HepG2 (cell line): ENCODE measurements at regions not wholly inside any gene's neighbourhood (a gene's known extent, or its start where the extent isn't known, plus 50 kb on each side); places are given as distances from the start of the nearest gene placed in this dataset.

ENCODE experiments used
- ARID2 ChIP-seq: sonication (generic); formaldehyde crosslinking; IDR thresholded peaks from 2 replicates; pipeline ENCODE4 v1.8.1; 2022; ENCODE audit warnings: mild to moderate bottlenecking, missing genetic modification reagents, borderline replicate concordance
- EP300 ChIP-seq, 3 experiments: sonication (generic) in 1 of 3; formaldehyde crosslinking in 1 of 3; IDR thresholded peaks; 2 replicates each; pipeline versions ENCODE4 v1.5.1 to v1.6.1; 2011 to 2020; ENCODE audit warnings: low read depth in 2 of 3, low read length in 2 of 3, borderline replicate concordance in 1 of 3, improper control_type of control experiment in 1 of 3, mild to moderate bottlenecking in 1 of 3, missing genetic modification reagents in 1 of 3, moderate library complexity in 1 of 3
- NCOA1 ChIP-seq: sonication (generic); formaldehyde crosslinking; IDR thresholded peaks from 2 replicates; pipeline ENCODE4 v1.9.0; 2021; ENCODE audit warnings: missing genetic modification reagents
- POLR2A ChIP-seq, 2 experiments: IDR thresholded peaks; 2 replicates each; pipeline ENCODE4 v1.6.1; 2011; ENCODE audit warnings: low read depth in 2 of 2, low read length in 2 of 2, mild to moderate bottlenecking in 1 of 2, moderate library complexity in 1 of 2; ENCODE audit not compliant: insufficient read depth in 1 of 2
- REST ChIP-seq, 2 experiments: IDR thresholded peaks; 2 replicates each; pipeline ENCODE4 v1.6.1; 2011 to 2012; ENCODE audit warnings: low read length in 2 of 2, borderline replicate concordance in 1 of 2, low read depth in 1 of 2, mild to moderate bottlenecking in 1 of 2, moderate library complexity in 1 of 2
- ZIK1 ChIP-seq: sonication (generic); formaldehyde crosslinking; IDR thresholded peaks from 2 replicates; pipeline ENCODE4 v1.5.0; 2020; ENCODE audit warnings: mild to moderate bottlenecking, low read depth, missing genetic modification reagents, borderline replicate concordance
- ZNF331 ChIP-seq: sonication (generic); formaldehyde crosslinking; IDR thresholded peaks from 2 replicates; pipeline ENCODE4 v1.4.0; 2020; ENCODE audit warnings: missing genetic modification reagents

DNA sequence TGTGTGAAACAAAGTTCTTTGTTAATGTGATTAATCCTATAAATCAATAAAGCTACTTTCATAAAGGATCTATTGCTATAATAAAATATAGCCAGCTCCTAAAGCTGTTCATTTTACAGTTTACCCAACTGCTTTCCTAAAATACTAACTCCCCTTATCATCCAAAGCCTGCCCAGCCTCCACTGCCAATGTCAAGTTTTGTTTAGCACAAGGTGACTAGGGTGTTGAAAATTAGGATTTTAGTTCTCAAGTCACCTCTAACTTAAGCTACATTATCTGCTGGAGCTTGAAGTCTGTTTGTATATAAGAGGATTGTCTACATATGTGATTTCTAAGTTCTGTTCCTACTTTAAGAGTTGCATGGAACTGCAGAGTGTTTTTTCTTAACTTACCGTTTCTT is 86.3 kb downstream of the CCER1 start:
- TF ChIP-seq EP300 (IDR thresholded peaks at IDR 0.05; ENCODE audit: low read depth in 2 of 2, low read length in 2 of 2): no peak
- no peak for TF ChIP-seq EP300 (CRISPR knock-in tag; IDR thresholded peaks at IDR 0.05; ENCODE audit: borderline replicate concordance)
- TF ChIP-seq ZIK1 (CRISPR knock-in tag): no peak
- TF ChIP-seq NCOA1: no peak
- no peak for TF ChIP-seq ZNF331
- no peak for TF ChIP-seq REST (IDR thresholded peaks at IDR 0.05; ENCODE audit: borderline replicate concordance in 1 of 2, low read depth in 1 of 2, low read length in 2 of 2)
- no peak for TF ChIP-seq ARID2 (CRISPR knock-in tag)
- TF ChIP-seq POLR2A (IDR thresholded peaks at IDR 0.05; ENCODE audit: insufficient read depth in 1 of 2, low read depth in 2 of 2, low read length in 2 of 2): no peak
